ENCODE measurements at regions not wholly inside any gene's neighbourhood (a gene's known extent, or its start where the extent isn't known, plus 50 kb on each side); places are given as distances from the start of the nearest gene placed in this dataset.
"Not testable (repeated sequence)": the region's sequence is repeated elsewhere in the genome, so short reads cannot be mapped to it uniquely, and the experiment has no call there.

DNA sequence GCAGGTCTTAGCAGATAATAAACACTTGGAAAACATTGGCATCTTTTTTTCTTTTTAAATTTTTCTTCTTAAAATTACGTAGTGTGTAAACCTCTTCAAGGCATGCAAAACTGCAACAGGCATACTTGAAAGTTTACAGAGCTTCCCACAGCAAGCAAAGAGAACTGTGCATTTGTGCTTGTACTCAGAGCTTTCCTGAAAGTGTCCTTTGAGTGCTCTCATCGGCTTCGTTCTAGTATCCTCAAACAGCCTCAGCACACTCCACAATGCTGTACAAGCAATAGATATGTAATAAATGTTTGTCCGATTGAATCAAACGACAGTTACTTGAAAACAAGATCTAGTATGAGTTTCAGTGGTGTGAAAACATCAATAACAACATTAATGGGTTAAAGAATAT is 227.5 kb downstream of the PAPSS1 start:
- intact Hi-C loops (cut with DNase I), result no loop called here
- no peak overlapping the region for H3K27ac ChIP-seq
- H3K4me3 ChIP-seq, result no peak overlapping the region
- H3K4me1 ChIP-seq, result no peaks in the 10 kb centered on the region
- DNase-seq, result no peak
- H3K27me3 ChIP-seq, result no peaks in the 10 kb centered on the region
- peaks cover 0 to 3% (median 0%) of the 10 kb centered on the region in 4 donors for H3K9me3 ChIP-seq
- H3K36me3 ChIP-seq, result no peaks in the 10 kb centered on the region
- WGBS, 2 donors, result 78 to 87% methylated on average over 5 of the region's 5 CpGs
- TF ChIP-seq POLR2A (IDR thresholded peaks at IDR 0.05), result no peak
- TF ChIP-seq, protein P1, sequence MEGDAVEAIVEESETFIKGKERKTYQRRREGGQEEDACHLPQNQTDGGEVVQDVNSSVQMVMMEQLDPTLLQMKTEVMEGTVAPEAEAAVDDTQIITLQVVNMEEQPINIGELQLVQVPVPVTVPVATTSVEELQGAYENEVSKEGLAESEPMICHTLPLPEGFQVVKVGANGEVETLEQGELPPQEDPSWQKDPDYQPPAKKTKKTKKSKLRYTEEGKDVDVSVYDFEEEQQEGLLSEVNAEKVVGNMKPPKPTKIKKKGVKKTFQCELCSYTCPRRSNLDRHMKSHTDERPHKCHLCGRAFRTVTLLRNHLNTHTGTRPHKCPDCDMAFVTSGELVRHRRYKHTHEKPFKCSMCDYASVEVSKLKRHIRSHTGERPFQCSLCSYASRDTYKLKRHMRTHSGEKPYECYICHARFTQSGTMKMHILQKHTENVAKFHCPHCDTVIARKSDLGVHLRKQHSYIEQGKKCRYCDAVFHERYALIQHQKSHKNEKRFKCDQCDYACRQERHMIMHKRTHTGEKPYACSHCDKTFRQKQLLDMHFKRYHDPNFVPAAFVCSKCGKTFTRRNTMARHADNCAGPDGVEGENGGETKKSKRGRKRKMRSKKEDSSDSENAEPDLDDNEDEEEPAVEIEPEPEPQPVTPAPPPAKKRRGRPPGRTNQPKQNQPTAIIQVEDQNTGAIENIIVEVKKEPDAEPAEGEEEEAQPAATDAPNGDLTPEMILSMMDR (IDR thresholded peaks at IDR 0.05), result no peak
- no peak for TF ChIP-seq POLR2AphosphoS5 (IDR thresholded peaks at IDR 0.05)
- TF ChIP-seq EP300 (IDR thresholded peaks at IDR 0.05), result no peak

DNA sequence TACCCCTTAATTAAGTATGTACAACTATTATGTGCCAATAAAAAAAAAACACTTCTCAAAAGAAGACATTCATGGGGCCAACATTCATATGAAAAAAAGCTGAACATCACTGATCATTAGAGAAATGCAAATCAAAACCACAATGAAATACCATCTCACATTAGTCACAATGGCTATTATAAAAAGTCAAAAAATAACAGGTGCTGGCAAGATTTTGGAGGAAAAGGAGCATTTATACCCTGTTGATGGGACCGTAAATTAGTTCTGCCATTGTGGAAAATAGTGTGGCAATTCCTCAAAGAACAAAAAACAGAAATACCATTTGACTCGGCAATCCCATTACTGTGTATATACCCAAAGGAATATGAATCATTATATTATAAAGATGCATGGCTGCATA is 229.9 kb downstream of the PAPSS1 start:
- 93 to 95% methylated on average over 2 of the region's 2 CpGs for WGBS, 2 donors
- intact Hi-C loops (cut with DNase I), result no loop called here
- TF ChIP-seq, protein P1 (IDR thresholded peaks at IDR 0.05), result no peak
- TF ChIP-seq POLR2AphosphoS5 (IDR thresholded peaks at IDR 0.05) (no peak), POLR2A (IDR thresholded peaks at IDR 0.05) (no peak), EP300 (IDR thresholded peaks at IDR 0.05) (no peak)
- Histone ChIP-seq H3K9me3 (no peaks in the 10 kb centered on the region), H3K27ac (no peak overlapping the region), H3K36me3 (no peaks in the 10 kb centered on the region), H3K4me3 (no peak overlapping the region), H3K27me3 (no peaks in the 10 kb centered on the region), H3K4me1 (no peaks in the 10 kb centered on the region)
- no peak for DNase-seq

DNA sequence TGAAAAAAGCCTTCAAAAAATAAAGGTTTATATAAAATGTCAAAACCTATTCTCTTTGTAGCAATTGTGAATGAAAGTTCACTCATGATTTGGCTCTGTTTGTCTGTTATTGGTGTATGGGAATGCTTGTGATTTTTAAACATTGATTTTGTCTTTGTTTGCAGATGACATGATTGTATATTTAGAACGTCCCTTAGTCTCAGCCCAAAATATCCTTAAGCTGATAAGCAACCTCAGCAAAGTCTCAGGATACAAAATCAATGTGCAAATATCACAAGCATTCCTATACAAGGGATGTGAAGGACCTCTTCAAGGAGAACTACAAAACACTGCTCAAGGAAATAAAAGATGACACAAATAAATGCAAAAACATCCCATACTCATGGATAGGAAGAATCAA is 236.4 kb downstream of the PAPSS1 start:
- H3K4me3 ChIP-seq; H3K36me3 ChIP-seq; H3K27me3 ChIP-seq; H3K4me1 ChIP-seq; DNase-seq; H3K27ac ChIP-seq; intact Hi-C loops (cut with DNase I); H3K9me3 ChIP-seq: not testable (repeated sequence)
- WGBS, 2 donors, result 43 to 59% methylated on average over 1 of the region's 1 CpG

DNA sequence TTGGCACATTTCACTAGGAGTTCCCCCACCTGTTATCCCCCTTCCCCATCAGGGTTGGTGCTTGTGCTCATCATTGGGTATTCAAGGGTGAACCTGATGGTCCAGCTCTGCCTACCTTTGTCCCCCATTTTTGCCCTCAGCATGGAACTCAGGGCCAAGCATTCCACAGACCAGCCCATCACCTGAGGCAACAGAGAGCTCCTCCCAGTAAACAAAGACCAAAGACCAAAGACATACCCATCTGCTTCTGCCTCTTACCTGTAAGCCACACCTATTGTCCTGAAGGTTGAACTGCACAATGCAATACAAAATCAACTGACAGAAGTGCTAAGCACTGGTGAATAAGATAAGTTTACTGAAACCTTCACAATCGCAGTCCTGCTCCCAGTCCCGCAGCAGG is 237.5 kb downstream of the PAPSS1 start:
- no peaks in the 10 kb centered on the region for H3K36me3 ChIP-seq
- 80 to 88% methylated on average over 2 of the region's 2 CpGs for WGBS, 2 donors
- no peak overlapping the region for H3K4me3 ChIP-seq
- intact Hi-C loops (cut with DNase I), result no loop called here
- H3K27ac ChIP-seq, result no peak overlapping the region
- H3K9me3 ChIP-seq, result peaks cover 0 to 6% (median 1%) of the 10 kb centered on the region in 4 donors
- no peaks in the 10 kb centered on the region for H3K4me1 ChIP-seq
- no peak for DNase-seq
- no peaks in the 10 kb centered on the region for H3K27me3 ChIP-seq
- TF ChIP-seq POLR2A (IDR thresholded peaks at IDR 0.05) (no peak), POLR2AphosphoS5 (IDR thresholded peaks at IDR 0.05) (no peak), EP300 (IDR thresholded peaks at IDR 0.05) (no peak)
- TF ChIP-seq, protein P1 (IDR thresholded peaks at IDR 0.05), result no peak

DNA sequence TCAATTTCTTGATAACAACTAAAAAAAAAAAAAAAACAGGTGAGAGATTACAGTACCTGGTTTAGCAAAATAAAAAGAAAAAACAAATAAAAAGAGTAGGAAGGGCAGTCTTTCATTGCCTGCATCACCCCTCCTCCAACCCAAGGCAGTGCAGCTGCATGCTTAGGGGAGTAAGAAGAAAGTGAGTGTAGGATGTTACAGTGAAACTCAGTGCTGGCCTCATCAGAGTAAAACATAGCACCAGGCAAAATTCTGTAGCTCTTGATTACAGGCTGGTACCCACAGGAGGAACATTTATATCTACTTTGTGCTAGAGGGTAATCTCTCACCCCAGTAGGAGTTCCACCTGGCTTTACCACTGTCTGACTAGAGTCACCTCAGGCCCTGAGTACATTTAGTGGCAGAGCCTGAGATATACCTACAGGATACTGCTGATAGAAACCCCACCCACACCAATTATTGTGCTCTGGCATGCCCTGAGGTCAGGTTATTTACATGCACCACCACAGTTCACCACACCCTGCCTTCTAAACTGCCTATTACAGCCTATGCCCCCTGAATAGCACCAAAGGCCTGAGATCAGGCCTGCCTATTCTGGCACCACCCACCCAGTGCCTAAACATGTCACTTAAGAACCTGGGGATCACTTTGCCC is 241.6 kb downstream of the PAPSS1 start:
- no peak overlapping the region for H3K27ac ChIP-seq
- no peak for TF ChIP-seq EP300 (IDR thresholded peaks at IDR 0.05)
- TF ChIP-seq POLR2AphosphoS5 (IDR thresholded peaks at IDR 0.05), result no peak
- TF ChIP-seq, protein P1 (IDR thresholded peaks at IDR 0.05), result no peak
- no peak for TF ChIP-seq POLR2A (IDR thresholded peaks at IDR 0.05)
- intact Hi-C loops (cut with DNase I), result no loop called here
- no peak for DNase-seq
- no peaks in the 10 kb centered on the region for H3K4me1 ChIP-seq
- no peak overlapping the region for H3K4me3 ChIP-seq
- no peaks in the 10 kb centered on the region for H3K36me3 ChIP-seq
- no peaks in the 10 kb centered on the region for H3K27me3 ChIP-seq
- H3K9me3 ChIP-seq, result peaks cover 0 to 2% (median under 1%) of the 10 kb centered on the region in 4 donors
